ENCODE measurements at regions not wholly inside any gene's neighbourhood (a gene's known extent, or its start where the extent isn't known, plus 50 kb on each side); places are given as distances from the start of the nearest gene placed in this dataset.

DNA sequence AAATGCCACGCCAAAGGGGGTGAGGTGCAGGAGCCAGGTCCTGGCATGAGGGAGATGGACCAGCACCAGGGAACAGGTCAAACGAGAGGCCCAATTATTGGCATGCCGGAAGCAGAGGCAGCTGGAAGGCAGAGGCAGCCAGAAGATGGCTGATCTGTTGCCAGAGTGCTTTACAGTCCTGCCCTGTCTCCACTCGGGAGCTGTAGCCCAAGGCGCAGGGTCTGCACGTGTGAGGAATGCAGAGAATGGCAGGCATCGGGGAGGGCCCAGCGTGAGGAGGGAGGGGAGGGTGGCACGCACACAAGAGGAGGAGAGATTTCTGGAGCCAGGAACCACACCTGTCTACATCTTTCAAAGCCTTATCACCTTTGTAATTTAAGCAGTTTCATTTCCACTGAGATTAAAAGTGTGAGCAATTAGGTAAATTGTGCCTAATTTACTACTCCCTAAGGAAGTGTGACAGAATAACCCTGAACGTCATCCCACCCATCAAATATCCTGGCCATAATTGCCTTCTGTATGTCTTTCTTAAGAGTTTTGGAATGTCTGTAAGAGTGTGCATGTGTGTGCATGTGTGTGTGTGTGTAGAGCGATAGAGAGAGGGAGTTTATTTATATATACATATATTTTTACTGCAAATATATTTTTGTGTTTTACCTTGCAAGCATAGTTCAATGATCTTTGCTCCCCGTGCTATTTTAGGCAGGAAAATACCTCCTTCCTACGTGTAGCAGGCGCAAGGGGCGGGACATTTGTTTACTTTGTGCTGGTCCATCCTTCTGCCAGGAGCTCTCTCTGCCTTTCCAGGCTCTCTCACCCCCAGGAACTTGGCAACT is 125.5 kb upstream of the SERBP1 start (continued):
- TF ChIP-seq, protein P1, sequence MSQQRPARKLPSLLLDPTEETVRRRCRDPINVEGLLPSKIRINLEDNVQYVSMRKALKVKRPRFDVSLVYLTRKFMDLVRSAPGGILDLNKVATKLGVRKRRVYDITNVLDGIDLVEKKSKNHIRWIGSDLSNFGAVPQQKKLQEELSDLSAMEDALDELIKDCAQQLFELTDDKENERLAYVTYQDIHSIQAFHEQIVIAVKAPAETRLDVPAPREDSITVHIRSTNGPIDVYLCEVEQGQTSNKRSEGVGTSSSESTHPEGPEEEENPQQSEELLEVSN (IDR thresholded peaks at IDR 0.05) = no peak
- TF ChIP-seq RNF2 (IDR thresholded peaks at IDR 0.05; ENCODE audit: borderline replicate concordance, low read depth, low read length, missing control alignments, poor library complexity, severe bottlenecking) = no peak

Data from H1 (cell line).